GM18507 (cell line): ENCODE measurements at regions not wholly inside any gene's neighbourhood (a gene's known extent, or its start where the extent isn't known, plus 50 kb on each side); places are given as distances from the start of the nearest gene placed in this dataset.

Experiments used
- DNase-seq: peaks from one replicate; pipeline ENCODE4 v3.0.0; 2011; ENCODE audit warnings: low read depth; ENCODE audit not compliant: insufficient read length; ENCODE audit errors: extremely low spot score
- FAIRE-seq: peaks from 2 replicates; lab custom pipeline; 2011; peaks lifted over from hg19 to GRCh38; lab: Jason Lieb, UNC

- DNase-seq (no peak), FAIRE-seq (no peak)
Measured at GRCh38 chr13:80239571-80240255, 101.2 kb downstream of the SPRY2 start.

DNA sequence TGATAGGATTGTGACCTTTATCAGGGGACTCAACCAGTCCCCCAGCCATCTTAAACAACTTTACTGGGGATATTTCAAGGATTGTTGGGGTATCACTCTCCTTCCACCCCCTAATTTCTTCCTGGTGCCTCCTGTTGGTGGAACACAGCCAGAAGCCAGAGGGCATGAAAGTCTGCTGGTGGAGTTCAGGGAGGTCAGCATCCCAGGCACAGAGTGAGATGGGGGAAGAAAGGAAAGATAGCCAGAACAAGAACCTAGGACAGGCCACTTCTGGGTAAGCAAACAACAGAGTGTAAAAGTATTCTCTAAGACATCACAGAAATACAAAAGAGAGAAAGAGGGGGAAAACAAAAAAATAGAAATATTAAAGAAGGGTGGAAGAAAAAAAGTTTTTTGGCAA is 101.8 kb downstream of the SPRY2 start:
- DNase-seq: no peak
- no peak for FAIRE-seq

GRCh38 chr13:80237646-80238045 is 103.3 kb downstream of the SPRY2 start:
- FAIRE-seq (peak; percentile 9), DNase-seq (no peak)

DNA sequence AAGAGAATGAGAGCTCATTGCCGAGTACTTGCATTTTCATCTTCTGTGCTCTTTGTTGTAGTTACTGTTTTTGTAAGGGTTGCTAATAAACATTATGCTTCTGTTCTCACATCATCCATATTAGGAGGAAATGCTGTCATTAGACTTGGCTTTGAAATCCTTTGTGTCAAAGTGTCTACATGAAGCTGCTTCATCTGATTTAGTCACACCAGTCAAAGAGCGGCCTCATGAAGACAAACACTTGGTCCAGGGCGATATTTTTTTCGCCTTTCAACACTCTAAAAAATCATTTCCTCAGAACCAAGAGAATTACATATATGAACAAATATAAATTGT is 105.0 kb downstream of the SPRY2 start:
- FAIRE-seq: no peak
- no peak for DNase-seq

DNA sequence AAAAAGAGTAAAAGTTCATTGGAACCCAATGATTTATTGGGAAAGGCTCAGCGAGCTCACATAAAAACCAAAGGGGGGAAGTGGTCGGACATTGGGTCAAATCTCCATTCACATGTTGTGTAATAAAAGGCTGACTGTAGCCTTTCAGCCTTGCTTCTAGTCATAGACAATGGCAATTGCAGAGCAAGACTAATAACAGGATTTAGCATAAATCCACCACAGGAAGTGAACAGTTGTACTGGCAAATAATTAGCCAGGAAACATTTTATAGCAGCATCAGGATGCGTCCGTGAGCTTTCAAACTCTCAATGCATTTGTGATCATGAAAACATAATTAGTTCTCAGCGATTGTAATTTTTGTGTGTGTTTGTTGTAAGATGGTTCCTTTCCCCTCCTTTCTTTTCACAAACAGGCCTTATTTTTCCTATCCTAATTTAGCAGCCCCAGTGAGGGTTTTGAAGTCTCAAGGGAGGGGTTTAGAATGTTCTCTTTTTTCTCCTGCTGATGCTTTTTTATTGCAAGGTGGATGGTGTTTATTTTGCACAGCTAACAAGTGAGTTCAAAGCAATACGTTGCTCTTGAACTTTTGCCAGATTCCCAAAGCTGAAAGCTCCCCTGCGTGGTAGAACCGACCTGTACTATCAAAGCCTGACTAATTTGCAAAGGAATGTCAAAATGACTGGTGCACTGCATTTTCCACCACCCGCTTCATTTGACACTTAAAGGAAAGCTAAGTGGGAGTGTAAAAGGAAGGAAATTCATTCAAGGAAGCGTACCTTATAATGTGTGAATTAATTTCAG is 105.6 kb downstream of the SPRY2 start:
- DNase-seq (no peak), FAIRE-seq (peak; percentile 68)

DNA sequence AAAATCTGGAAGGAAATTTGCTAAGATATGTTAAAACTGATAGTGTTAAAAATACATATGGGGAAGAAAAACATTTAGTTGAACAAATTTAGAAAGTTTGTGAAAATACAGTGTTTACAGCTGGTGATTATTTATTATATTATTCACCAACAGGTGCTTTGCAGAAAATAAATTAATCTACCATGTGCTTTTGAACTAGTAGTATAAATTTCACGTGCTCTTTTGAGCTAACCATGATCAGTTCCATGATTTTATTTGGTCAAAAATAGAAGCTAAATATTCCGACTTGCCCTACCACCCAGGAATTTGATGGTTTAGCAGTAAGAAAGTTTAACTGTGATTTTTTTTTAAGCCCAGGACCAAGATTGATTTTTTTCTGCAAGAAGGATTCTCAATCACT is 113.3 kb downstream of the SPRY2 start:
- FAIRE-seq: no peak
- DNase-seq: no peak

GRCh38 chr13:80226645-80227044 is 114.3 kb downstream of the SPRY2 start:
- DNase-seq: no peak
- FAIRE-seq: no peak

DNA sequence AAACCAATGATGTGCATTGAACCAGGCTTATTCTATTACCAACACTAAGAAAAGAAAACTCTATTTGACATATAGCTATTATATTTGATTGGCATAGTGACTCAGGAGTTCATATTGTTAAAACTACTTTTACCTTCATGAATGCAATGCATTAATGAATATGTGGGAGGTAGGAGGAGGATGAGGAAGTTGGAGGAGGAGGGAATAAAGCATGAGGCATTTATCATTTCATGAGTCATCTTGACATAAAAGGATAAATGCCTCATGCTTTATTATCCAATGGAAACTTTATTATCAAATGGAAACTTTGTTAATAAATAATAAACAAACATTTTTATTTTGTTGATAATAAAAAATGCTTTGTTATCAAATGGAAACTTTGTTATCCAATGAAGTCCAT is 116.5 kb downstream of the SPRY2 start:
- FAIRE-seq (no peak), DNase-seq (no peak)

- DNase-seq: no peak
- FAIRE-seq: no peak
Measured at GRCh38 chr13:80217614-80218456, 123.1 kb downstream of the SPRY2 start.

DNA sequence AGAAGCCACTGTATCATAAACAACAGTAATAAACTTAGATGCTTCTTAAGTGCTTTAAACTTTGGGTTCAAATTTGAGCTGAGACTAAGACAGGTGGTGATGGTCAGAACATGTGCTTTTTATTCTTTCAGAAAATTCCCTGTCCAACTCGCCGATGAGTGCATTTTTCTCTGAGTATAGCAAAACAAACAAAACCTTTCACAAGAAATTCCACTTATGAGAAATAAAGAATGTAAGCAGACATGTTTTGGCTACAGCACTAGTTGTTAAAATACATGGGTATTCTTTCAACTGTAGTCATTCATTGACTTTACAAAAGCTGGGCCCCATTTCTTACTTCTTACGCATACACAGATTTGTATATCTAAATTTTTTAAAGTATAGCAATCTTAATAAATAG is 125.6 kb downstream of the SPRY2 start:
- DNase-seq (no peak), FAIRE-seq (no peak)

DNA sequence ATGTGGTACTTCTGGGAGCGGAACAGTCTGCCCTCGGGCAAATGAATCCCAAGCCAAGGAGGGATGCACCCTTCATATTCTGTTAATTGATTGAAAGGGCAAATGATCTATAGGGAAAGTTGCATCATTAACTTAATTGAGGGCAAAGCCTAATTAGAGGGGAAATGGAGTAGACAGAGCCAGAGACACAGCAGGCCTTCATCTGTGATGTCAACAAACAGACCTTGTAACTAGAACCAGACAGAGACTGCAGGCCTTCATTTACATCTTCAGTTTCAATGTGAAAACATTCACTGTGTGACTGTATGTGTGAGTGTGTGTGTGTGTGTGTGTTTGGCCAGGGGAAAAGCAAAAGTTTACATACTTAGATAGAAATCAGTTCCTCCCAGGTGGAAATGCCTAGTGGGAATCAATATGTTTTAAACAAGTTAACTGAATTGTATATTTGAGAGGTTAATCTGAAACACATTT is 126.4 kb downstream of the SPRY2 start:
- DNase-seq (no peak), FAIRE-seq (no peak)

GRCh38 chr13:80214050-80214449 is 126.9 kb downstream of the SPRY2 start:
- FAIRE-seq: no peak
- no peak for DNase-seq

DNA sequence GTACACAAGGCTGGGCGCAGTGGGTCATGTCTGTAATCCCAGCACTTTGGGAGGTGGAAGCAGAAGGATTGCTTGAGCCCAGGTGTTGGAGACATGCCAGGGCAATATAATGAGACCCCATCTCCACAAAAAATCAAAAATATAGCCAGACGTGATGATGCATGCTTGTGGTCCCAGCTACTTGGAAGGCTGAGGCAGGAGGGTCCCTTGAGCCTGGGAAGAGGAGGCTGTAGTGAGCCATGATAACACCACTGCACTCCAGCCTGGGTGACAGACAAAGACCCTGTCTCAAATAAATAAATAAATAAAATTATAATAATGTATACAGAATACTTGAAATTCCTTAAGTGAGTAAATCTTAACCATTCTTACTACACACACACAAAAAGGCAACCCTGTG is 127.7 kb downstream of the SPRY2 start:
- FAIRE-seq: no peak
- DNase-seq: no peak

GRCh38 chr13:80211566-80211965 is 129.4 kb downstream of the SPRY2 start:
- DNase-seq: no peak
- FAIRE-seq: no peak

DNA sequence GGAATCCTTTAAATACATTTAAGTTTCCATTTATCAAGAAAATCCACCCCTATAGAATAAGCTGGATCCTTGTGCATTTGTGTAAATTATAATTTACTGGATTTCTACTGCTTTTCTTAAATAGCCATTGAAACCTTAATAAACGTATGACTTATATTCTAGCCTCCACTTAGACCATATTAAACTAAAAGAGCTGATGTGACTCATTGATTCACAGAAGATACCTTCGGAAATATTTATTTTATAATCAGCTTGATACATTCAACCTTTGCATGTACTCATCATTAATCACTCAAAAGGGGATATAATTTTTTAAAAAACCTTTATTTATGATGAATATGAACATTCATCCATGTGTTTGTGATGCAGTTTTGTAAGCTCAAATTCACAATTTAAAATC is 136.3 kb downstream of the SPRY2 start:
- FAIRE-seq (no peak), DNase-seq (no peak)

- DNase-seq: no peak
- no peak for FAIRE-seq
Measured at GRCh38 chr13:80203496-80203895, 137.4 kb downstream of the SPRY2 start.

- no peak for FAIRE-seq
- DNase-seq: no peak
Measured at GRCh38 chr13:80201694-80202468, 139.0 kb downstream of the SPRY2 start.

DNA sequence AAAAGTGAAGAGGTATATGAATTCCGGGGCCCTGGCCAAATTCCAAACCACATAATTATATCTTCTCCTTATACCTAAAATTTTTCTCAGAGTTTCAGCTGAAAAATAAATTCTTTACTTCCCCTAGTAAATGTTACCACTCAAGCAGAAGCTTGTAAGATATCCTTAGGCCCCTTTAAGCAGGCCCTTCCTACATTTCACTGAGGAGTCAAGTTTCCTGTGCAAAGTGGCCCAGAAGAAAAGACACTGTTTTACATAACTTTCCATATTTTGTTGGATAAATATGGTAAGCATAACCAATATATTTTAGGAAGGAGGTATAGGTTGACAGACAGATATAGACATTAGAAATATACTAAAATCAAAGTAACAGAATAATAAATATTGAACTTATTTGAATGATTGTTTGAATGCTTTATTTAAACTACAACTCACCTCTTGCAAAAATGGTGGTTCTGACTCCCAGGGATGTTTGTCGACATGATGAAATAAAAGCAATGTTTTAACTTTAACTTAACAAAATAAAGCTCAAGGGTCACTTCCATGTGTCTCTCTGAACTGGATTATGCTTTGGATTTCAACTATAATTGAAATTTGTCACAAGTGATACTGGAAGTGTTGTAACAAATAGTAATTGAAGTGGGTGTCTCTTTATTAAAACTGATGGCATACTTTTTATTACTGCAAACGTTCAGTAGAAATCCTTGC is 141.2 kb downstream of the SPRY2 start:
- FAIRE-seq: no peak
- no peak for DNase-seq

- no peak for FAIRE-seq
Measured at GRCh38 chr13:80199067-80199466, 141.9 kb downstream of the SPRY2 start.

More at GRCh38 chr13:80199067-80199466, 141.9 kb downstream of the SPRY2 start:
- DNase-seq: no peak
